NCI-H226 (cell line): ENCODE measurements at regions not wholly inside any gene's neighbourhood (a gene's known extent, or its start where the extent isn't known, plus 50 kb on each side); places are given as distances from the start of the nearest gene placed in this dataset.
"Not testable (repeated sequence)": the region's sequence is repeated elsewhere in the genome, so short reads cannot be mapped to it uniquely, and the experiment has no call there.

Source experiments
- DNase-seq: peaks from one replicate; pipeline ENCODE4 v3.0.0-alpha.2; 2015

GRCh38 chr3:192968901-192969300 is 51.2 kb upstream of the MB21D2 start:
- not testable (repeated sequence) for DNase-seq

- DNase-seq: no peak
Observed at GRCh38 chr3:192980632-192981031, 63.0 kb upstream of the MB21D2 start.

GRCh38 chr3:192986379-192986778 is 68.7 kb upstream of the MB21D2 start:
- no peak for DNase-seq

- DNase-seq: no peak
Observed at GRCh38 chr3:192991356-192991755, 73.7 kb upstream of the MB21D2 start.

GRCh38 chr3:192992361-192992760 is 74.7 kb upstream of the MB21D2 start:
- DNase-seq: no peak

- DNase-seq: no peak
Observed at GRCh38 chr3:192993411-192993810, 75.8 kb upstream of the MB21D2 start.

GRCh38 chr3:193001113-193001512 is 83.5 kb upstream of the MB21D2 start:
- DNase-seq: not testable (repeated sequence)

- DNase-seq: not testable (repeated sequence)
Observed at GRCh38 chr3:193003624-193004023, 86.0 kb upstream of the MB21D2 start.

GRCh38 chr3:193008654-193009053 is 91.0 kb upstream of the MB21D2 start:
- DNase-seq: no peak

- DNase-seq: no peak
Observed at GRCh38 chr3:193010191-193010590, 92.5 kb upstream of the MB21D2 start.

GRCh38 chr3:193011958-193012357 is 94.3 kb upstream of the MB21D2 start:
- DNase-seq: no peak

GRCh38 chr3:193014902-193015301 is 97.2 kb upstream of the MB21D2 start:
- DNase-seq: no peak

GRCh38 chr3:193016437-193016901 is 98.8 kb upstream of the MB21D2 start:
- peak; percentile 47 for DNase-seq

- DNase-seq: no peak
Observed at GRCh38 chr3:193021506-193022010, 103.9 kb upstream of the MB21D2 start.

GRCh38 chr3:193023218-193023617 is 105.6 kb upstream of the MB21D2 start:
- DNase-seq: no peak

- DNase-seq: no peak
Observed at GRCh38 chr3:193028258-193028657, 110.6 kb upstream of the MB21D2 start.

- DNase-seq: no peak
Observed at GRCh38 chr3:193029800-193030199, 112.1 kb upstream of the MB21D2 start.

GRCh38 chr3:193030276-193030675 is 112.6 kb upstream of the MB21D2 start:
- DNase-seq: no peak

GRCh38 chr3:193031911-193032310 is 114.3 kb upstream of the MB21D2 start:
- DNase-seq: no peak

GRCh38 chr3:193033226-193033780 is 115.6 kb upstream of the MB21D2 start:
- no peak for DNase-seq

GRCh38 chr3:193037828-193038227 is 120.2 kb upstream of the MB21D2 start:
- not testable (repeated sequence) for DNase-seq

GRCh38 chr3:193039058-193039457 is 121.4 kb upstream of the MB21D2 start:
- no peak for DNase-seq

GRCh38 chr3:193040836-193041672 is 123.4 kb upstream of the MB21D2 start:
- peak; percentile 38 for DNase-seq

- no peak for DNase-seq
Observed at GRCh38 chr3:193046371-193046770, 128.7 kb upstream of the MB21D2 start.
